Trophoblast cell (in vitro differentiated cells and primary cell): ENCODE measurements at regions not wholly inside any gene's neighbourhood (a gene's known extent, or its start where the extent isn't known, plus 50 kb on each side); places are given as distances from the start of the nearest gene placed in this dataset.

Experiments used
- DNase-seq, 2 donors: peaks; one replicate each; pipeline ENCODE4 v3.0.0-alpha.2; 2016
- H2AFZ ChIP-seq: 2 replicates; pipeline ENCODE4 v1.6.1; 2013; ENCODE audit warnings: low read length, moderate library complexity, mild to moderate bottlenecking; ENCODE audit not compliant: insufficient read depth, poor library complexity
- H2AK5ac ChIP-seq: 2 replicates; pipeline ENCODE4 v1.6.1; 2013; ENCODE audit warnings: mild to moderate bottlenecking, low read length
- H2BK120ac ChIP-seq: 2 replicates; pipeline ENCODE4 v1.6.1; 2013; ENCODE audit warnings: low read length, mild to moderate bottlenecking, moderate library complexity; ENCODE audit not compliant: insufficient read depth, poor library complexity
- H2BK12ac ChIP-seq: 2 replicates; pipeline ENCODE4 v1.6.1; 2013; ENCODE audit warnings: mild to moderate bottlenecking, low read length, moderate library complexity
- H2BK5ac ChIP-seq: 2 replicates; pipeline ENCODE4 v1.6.1; 2013; ENCODE audit warnings: low read length, low read depth, moderate library complexity, mild to moderate bottlenecking; ENCODE audit not compliant: poor library complexity
- H3K14ac ChIP-seq: 2 replicates; pipeline ENCODE4 v1.6.1; 2013; ENCODE audit warnings: mild to moderate bottlenecking, low read length
- H3K18ac ChIP-seq: 2 replicates; pipeline ENCODE4 v1.6.1; 2013; ENCODE audit warnings: mild to moderate bottlenecking, low read length
- H3K23ac ChIP-seq: 2 replicates; pipeline ENCODE4 v1.6.1; 2013; ENCODE audit warnings: low read length
- H3K27ac ChIP-seq: 2 replicates; pipeline ENCODE4 v1.5.1; 2013; ENCODE audit warnings: low read depth, mild to moderate bottlenecking, inconsistent platforms, low read length, moderate library complexity
- H3K27me3 ChIP-seq: 2 replicates; pipeline ENCODE4 v1.6.1; 2013; ENCODE audit warnings: inconsistent platforms, mild to moderate bottlenecking, low read length, moderate library complexity; ENCODE audit not compliant: insufficient read depth
- H3K36me3 ChIP-seq, 2 experiments: 1 replicate in 1 of 2; 2 replicates in 1 of 2; pipeline ENCODE4 v1.6.1; 2013; ENCODE audit warnings: low read length in 2 of 2, mild to moderate bottlenecking in 2 of 2, moderate library complexity in 1 of 2; ENCODE audit not compliant: insufficient read depth in 2 of 2, control insufficient read depth in 1 of 2
- H3K4ac ChIP-seq: 2 replicates; pipeline ENCODE4 v1.6.1; 2013; ENCODE audit warnings: low read depth, mild to moderate bottlenecking, low read length, moderate library complexity
- H3K4me1 ChIP-seq, 2 experiments: 1 replicate in 1 of 2; 2 replicates in 1 of 2; pipeline ENCODE4 v1.6.1; 2013; ENCODE audit warnings: low read length in 2 of 2, mild to moderate bottlenecking in 2 of 2, moderate library complexity in 1 of 2; ENCODE audit not compliant: insufficient read depth in 2 of 2, control insufficient read depth in 1 of 2
- H3K4me2 ChIP-seq: 2 replicates; pipeline ENCODE4 v1.6.1; 2013; ENCODE audit warnings: inconsistent platforms, mild to moderate bottlenecking, low read length, moderate library complexity
- H3K4me3 ChIP-seq: 2 replicates; pipeline ENCODE4 v1.5.1; 2013; ENCODE audit warnings: mild to moderate bottlenecking, low read depth, low read length, inconsistent platforms
- H3K79me1 ChIP-seq: one replicate; pipeline ENCODE4 v1.6.1; 2013; ENCODE audit warnings: low read length
- H3K79me2 ChIP-seq: 2 replicates; pipeline ENCODE4 v1.6.1; 2013; ENCODE audit warnings: low read length, mild to moderate bottlenecking; ENCODE audit not compliant: control insufficient read depth, insufficient read depth, poor library complexity
- H3K9ac ChIP-seq: 2 replicates; pipeline ENCODE4 v1.6.1; 2013; ENCODE audit warnings: mild to moderate bottlenecking, low read length
- H3K9me3 ChIP-seq: 2 replicates; pipeline ENCODE4 v1.6.1; 2013; ENCODE audit warnings: low read depth, mild to moderate bottlenecking, control low read depth, inconsistent platforms, low read length; ENCODE audit not compliant: insufficient read depth
- H4K12ac ChIP-seq: 2 replicates; pipeline ENCODE4 v1.6.1; 2013; ENCODE audit warnings: low read depth, mild to moderate bottlenecking, low read length, moderate library complexity
- H4K8ac ChIP-seq: 2 replicates; pipeline ENCODE4 v1.6.1; 2013; ENCODE audit warnings: low read depth, mild to moderate bottlenecking, low read length, moderate library complexity
- H4K91ac ChIP-seq: one replicate; pipeline ENCODE4 v1.6.1; 2013; ENCODE audit warnings: low read depth, mild to moderate bottlenecking, low read length, moderate library complexity
- WGBS: extraction: QIAGEN DNeasy Blood & Tissue Kit; methylation state at CpG from one replicate; pipeline ENCODE4 v1.1.7; 2013; ENCODE audit warnings: missing lambda C conversion rate; ENCODE audit not compliant: insufficient read length, insufficient coverage; ENCODE audit errors: extremely low coverage; 5-methylcytosine and 5-hydroxymethylcytosine counted together

- Histone ChIP-seq H4K91ac (no peak overlapping the region), H3K4ac (no peak overlapping the region)
Measured at GRCh38 chrY:7674465-7674864, 762.9 kb upstream of the AMELY start.

GRCh38 chrY:7672796-7673195, 761.2 kb upstream of the AMELY start:
- Histone ChIP-seq H3K27ac (no peak overlapping the region), H3K27me3 (no peaks in the 10 kb centered on the region), H4K8ac (no peak overlapping the region), H3K9ac (no peak overlapping the region), H3K9me3 (no peaks in the 10 kb centered on the region), H3K79me2 (no peaks in the 10 kb centered on the region), H3K36me3 (no peaks in the 10 kb centered on the region), H4K12ac (no peak overlapping the region), H3K4me2 (no peak overlapping the region), H2BK5ac (no peak overlapping the region), H2BK120ac (no peak overlapping the region), H3K14ac (no peak overlapping the region), H3K4me1 (no peaks in the 10 kb centered on the region), H3K23ac (no peak overlapping the region), H3K4me3 (no peak overlapping the region), H2AK5ac (no peak overlapping the region), H2AFZ (no peak overlapping the region), H3K4ac (no peak overlapping the region), H2BK12ac (no peak overlapping the region), H3K18ac (no peak overlapping the region), H4K91ac (no peak overlapping the region), H3K79me1 (no peaks in the 10 kb centered on the region)
- no CpG with 5 or more reads among the region's 15 CpGs for WGBS
- DNase-seq: no peak

More at GRCh38 chrY:7674465-7674864, 762.9 kb upstream of the AMELY start:
- no peak overlapping the region for H2AFZ ChIP-seq
- H4K8ac ChIP-seq: no peak overlapping the region
- no peak overlapping the region for H3K27ac ChIP-seq
- H2BK120ac ChIP-seq: no peak overlapping the region
- no peaks in the 10 kb centered on the region for H3K36me3 ChIP-seq
- no peaks in the 10 kb centered on the region for H3K27me3 ChIP-seq
- no peaks in the 10 kb centered on the region for H3K4me1 ChIP-seq
- no peak overlapping the region for H2BK12ac ChIP-seq
- no peak overlapping the region for H3K14ac ChIP-seq
- no peak overlapping the region for H4K12ac ChIP-seq
- WGBS: no CpG with 5 or more reads among the region's 2 CpGs
- no peaks in the 10 kb centered on the region for H3K79me2 ChIP-seq
- no peak overlapping the region for H3K23ac ChIP-seq
- no peak overlapping the region for H3K9ac ChIP-seq
- no peak overlapping the region for H2BK5ac ChIP-seq
- no peak overlapping the region for H3K4me2 ChIP-seq
- H3K9me3 ChIP-seq: no peaks in the 10 kb centered on the region
- no peak overlapping the region for H2AK5ac ChIP-seq
- no peak overlapping the region for H3K18ac ChIP-seq
- H3K4me3 ChIP-seq: no peak overlapping the region
- no peak for DNase-seq
- no peaks in the 10 kb centered on the region for H3K79me1 ChIP-seq

GRCh38 chrY:7663261-7663660, 751.7 kb upstream of the AMELY start:
- Histone ChIP-seq H3K23ac (no peak overlapping the region), H3K4me1 (no peaks in the 10 kb centered on the region), H2BK12ac (no peak overlapping the region), H3K9ac (no peak overlapping the region), H3K79me2 (no peaks in the 10 kb centered on the region), H3K9me3 (peaks cover 2% of the 10 kb centered on the region), H3K4me3 (no peak overlapping the region), H2BK120ac (no peak overlapping the region), H3K36me3 (no peaks in the 10 kb centered on the region), H3K27me3 (no peaks in the 10 kb centered on the region), H3K18ac (no peak overlapping the region), H3K14ac (no peak overlapping the region), H3K27ac (no peak overlapping the region), H4K8ac (no peak overlapping the region), H2AFZ (no peak overlapping the region), H3K4ac (no peak overlapping the region), H3K4me2 (no peak overlapping the region), H2AK5ac (no peak overlapping the region), H4K12ac (no peak overlapping the region), H4K91ac (no peak overlapping the region), H3K79me1 (no peaks in the 10 kb centered on the region), H2BK5ac (no peak overlapping the region)
- WGBS: 100% methylated on average over 2 of the region's 4 CpGs
- no peak for DNase-seq

- H3K14ac ChIP-seq: no peak overlapping the region
- H2BK5ac ChIP-seq: no peak overlapping the region
- H3K36me3 ChIP-seq: no peaks in the 10 kb centered on the region
- no peaks in the 10 kb centered on the region for H3K27me3 ChIP-seq
- H3K79me2 ChIP-seq: no peaks in the 10 kb centered on the region
- no peak overlapping the region for H4K91ac ChIP-seq
- no peak overlapping the region for H3K4me2 ChIP-seq
- H3K9me3 ChIP-seq: peaks cover 2% of the 10 kb centered on the region
- DNase-seq: no peak
- H3K4me3 ChIP-seq: no peak overlapping the region
- H2AFZ ChIP-seq: no peak overlapping the region
- H3K27ac ChIP-seq: no peak overlapping the region
- H3K4me1 ChIP-seq: no peaks in the 10 kb centered on the region
- no peak overlapping the region for H2AK5ac ChIP-seq
- no peak overlapping the region for H4K8ac ChIP-seq
- no peak overlapping the region for H2BK120ac ChIP-seq
- H3K18ac ChIP-seq: no peak overlapping the region
- H3K4ac ChIP-seq: no peak overlapping the region
- no peak overlapping the region for H4K12ac ChIP-seq
- H3K9ac ChIP-seq: no peak overlapping the region
- no peaks in the 10 kb centered on the region for H3K79me1 ChIP-seq
- no CpG with 5 or more reads among the region's 5 CpGs for WGBS
- H3K23ac ChIP-seq: no peak overlapping the region
- H2BK12ac ChIP-seq: no peak overlapping the region
Measured at GRCh38 chrY:7659047-7659446, 747.5 kb upstream of the AMELY start.
